ENCODE measurements at regions not wholly inside any gene's neighbourhood (a gene's known extent, or its start where the extent isn't known, plus 50 kb on each side); places are given as distances from the start of the nearest gene placed in this dataset.

GRCh38 chr4:3651267-3651845 lies 114.8 kb upstream of the ADRA2C start:
- H3K4me3 ChIP-seq, result no peak overlapping the region
- H3K27me3 ChIP-seq, result no peaks in the 10 kb centered on the region
- no peak for TF ChIP-seq CTCF (IDR thresholded peaks at IDR 0.05)
- no peaks in the 10 kb centered on the region for H3K4me1 ChIP-seq
- no peaks in the 10 kb centered on the region for H3K36me3 ChIP-seq
- DNase-seq (ENCODE audit: low spot score), result no peak
- H3K27ac ChIP-seq, result no peak overlapping the region
- H3K9me3 ChIP-seq, result no peaks in the 10 kb centered on the region

- no peaks in the 10 kb centered on the region for H3K36me3 ChIP-seq
- no peaks in the 10 kb centered on the region for H3K27me3 ChIP-seq
- DNase-seq (ENCODE audit: low spot score), result no peak
- H3K4me1 ChIP-seq, result no peaks in the 10 kb centered on the region
- H3K9me3 ChIP-seq, result no peaks in the 10 kb centered on the region
- H3K4me3 ChIP-seq, result no peak overlapping the region
- no peak overlapping the region for H3K27ac ChIP-seq
- no peak for TF ChIP-seq CTCF (IDR thresholded peaks at IDR 0.05)
Observed at GRCh38 chr4:3649491-3649890, 116.7 kb upstream of the ADRA2C start.

- no peak for DNase-seq (ENCODE audit: low spot score)
- no peaks in the 10 kb centered on the region for H3K27me3 ChIP-seq
Observed at GRCh38 chr4:3648731-3649130, 116.5 kb upstream of the LRPAP1 start.

GRCh38 chr4:3648195-3648594 lies 116.0 kb upstream of the LRPAP1 start:
- Histone ChIP-seq H3K27me3 (no peaks in the 10 kb centered on the region), H3K9me3 (no peaks in the 10 kb centered on the region), H3K4me3 (no peak overlapping the region), H3K27ac (no peak overlapping the region), H3K4me1 (no peaks in the 10 kb centered on the region), H3K36me3 (no peaks in the 10 kb centered on the region)
- no peak for DNase-seq (ENCODE audit: low spot score)
- TF ChIP-seq CTCF (IDR thresholded peaks at IDR 0.05), result no peak

More at GRCh38 chr4:3648731-3649130, 116.5 kb upstream of the LRPAP1 start:
- Histone ChIP-seq H3K27ac (no peak overlapping the region), H3K9me3 (no peaks in the 10 kb centered on the region), H3K4me1 (no peaks in the 10 kb centered on the region), H3K4me3 (no peak overlapping the region), H3K36me3 (no peaks in the 10 kb centered on the region)
- TF ChIP-seq CTCF (IDR thresholded peaks at IDR 0.05), result no peak

GRCh38 chr4:3647421-3647820 lies 115.2 kb upstream of the LRPAP1 start:
- H3K4me3 ChIP-seq, result no peak overlapping the region
- no peaks in the 10 kb centered on the region for H3K36me3 ChIP-seq
- no peaks in the 10 kb centered on the region for H3K4me1 ChIP-seq
- no peak for TF ChIP-seq CTCF (IDR thresholded peaks at IDR 0.05)
- H3K27ac ChIP-seq, result no peak overlapping the region
- no peaks in the 10 kb centered on the region for H3K9me3 ChIP-seq
- no peaks in the 10 kb centered on the region for H3K27me3 ChIP-seq
- DNase-seq (ENCODE audit: low spot score), result no peak
